Transverse colon (tissue), 4 donors: ENCODE measurements at regions not wholly inside any gene's neighbourhood (a gene's known extent, or its start where the extent isn't known, plus 50 kb on each side); places are given as distances from the start of the nearest gene placed in this dataset.
A peak's percentile ranks its signal among the peaks of the same experiment; 100 is the strongest.

Experiments
- DNase-seq: peaks from one replicate; pipeline ENCODE4 v3.0.0-alpha.2; 2019
- H3K27ac ChIP-seq, 4 donors: fragments of 200-600 bp; sonication (generic); 2 replicates each; pipeline ENCODE4 v1.5.1; 2016 to 2018; ENCODE audit warnings: inconsistent platforms in 4 of 4
- H3K27me3 ChIP-seq: fragments of 200-600 bp; sonication (generic); 2 replicates; pipeline ENCODE4 v1.5.1; 2017; ENCODE audit warnings: inconsistent platforms
- H3K36me3 ChIP-seq, 4 donors: fragments of 200-600 bp; sonication (generic); 2 replicates each; pipeline ENCODE4 v1.5.1; 2017 to 2019; ENCODE audit warnings: inconsistent platforms in 4 of 4
- H3K4me1 ChIP-seq, 4 donors: fragments of 200-600 bp; sonication (generic); 2 replicates each; pipeline ENCODE4 v1.5.1; 2017 to 2020; ENCODE audit warnings: inconsistent platforms in 4 of 4
- H3K4me3 ChIP-seq, 4 donors: fragments of 200-600 bp; sonication (generic); 1 replicate in 1 of 4; 2 replicates in 3 of 4; pipeline versions ENCODE4 v1.5.1 to v1.6.1; 2017 to 2019; ENCODE audit warnings: inconsistent platforms in 4 of 4
- H3K9me3 ChIP-seq, 2 donors: fragments of 200-600 bp; sonication (generic); 2 replicates each; pipeline ENCODE4 v1.5.1; 2017 to 2019; ENCODE audit warnings: inconsistent platforms in 2 of 2
- EP300 ChIP-seq: sonication (generic); formaldehyde crosslinking; IDR thresholded peaks from one replicate; pipeline ENCODE4 v1.6.1; 2017; ENCODE audit warnings: antibody characterized with exemption, low read depth
- POLR2A ChIP-seq: fragments of 450-650 bp; IDR thresholded peaks from one replicate; pipeline ENCODE4 v1.6.1; 2016; ENCODE audit warnings: antibody characterized with exemption, mild to moderate bottlenecking, moderate library complexity
- POLR2AphosphoS5 ChIP-seq, 3 donors: sonication (generic); formaldehyde crosslinking; IDR thresholded peaks; one replicate each; pipeline ENCODE4 v1.6.1; 2016; ENCODE audit warnings: antibody characterized with exemption in 3 of 3
- WGBS, 2 donors: methylation state at CpG; one replicate each; pipeline ENCODE4 v1.1.5; 2018; ENCODE audit warnings: low coverage in 1 of 2; 5-methylcytosine and 5-hydroxymethylcytosine counted together
- in situ Hi-C, 4 donors: fragments of 200-750 bp; cut with MboI; loops; one replicate each; pipeline versions ENCODE4 v1.15.0 to v1.15.1; 2017; ENCODE audit warnings: low sequenced_read_pairs in 3 of 4, low pct_ligation_motif_present in 1 of 4, low pct_unique_long_range_greater_than_20kb in 1 of 4
- intact Hi-C: fragments of 100-400 bp; cut with DNase I; formaldehyde crosslinking; loops from one replicate; pipeline ENCODE4 v1.15.1; 2023; ENCODE audit warnings: low total_unique reads
- TF ChIP-seq, protein P1 (sequence below), 5 experiments: fragments of 200-600 bp in 3 of 5; fragments of 450-650 bp in 2 of 5; sonication (generic) in 3 of 5; IDR thresholded peaks; 1 replicate in 2 of 5; 2 replicates in 3 of 5; pipeline ENCODE4 v1.5.1; 2016 to 2017; ENCODE audit warnings: antibody characterized with exemption in 5 of 5, inconsistent platforms in 3 of 5, mild to moderate bottlenecking in 2 of 5, moderate library complexity in 1 of 5

DNA sequence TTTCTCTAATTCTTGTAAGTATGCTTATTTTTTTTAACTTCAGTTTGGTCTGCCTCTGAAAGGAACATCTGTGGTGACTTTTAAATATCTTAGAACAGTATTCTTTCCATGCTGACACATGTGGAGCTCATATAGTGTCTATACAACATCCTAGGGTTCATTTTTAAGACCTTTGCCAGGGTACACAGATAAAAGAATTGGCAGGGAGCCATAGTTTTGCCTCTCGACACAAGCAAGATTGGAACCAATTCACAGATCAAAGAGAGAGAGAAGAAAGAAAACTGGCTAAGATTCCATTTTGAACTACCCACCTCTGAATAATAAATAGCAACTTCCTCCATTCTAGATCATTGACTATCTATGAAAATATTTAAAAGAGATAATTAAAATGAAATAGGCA, 142.7 kb upstream of the ST6GAL2 start:
- intact Hi-C loops = no loop called here
- TF ChIP-seq, protein P1, sequence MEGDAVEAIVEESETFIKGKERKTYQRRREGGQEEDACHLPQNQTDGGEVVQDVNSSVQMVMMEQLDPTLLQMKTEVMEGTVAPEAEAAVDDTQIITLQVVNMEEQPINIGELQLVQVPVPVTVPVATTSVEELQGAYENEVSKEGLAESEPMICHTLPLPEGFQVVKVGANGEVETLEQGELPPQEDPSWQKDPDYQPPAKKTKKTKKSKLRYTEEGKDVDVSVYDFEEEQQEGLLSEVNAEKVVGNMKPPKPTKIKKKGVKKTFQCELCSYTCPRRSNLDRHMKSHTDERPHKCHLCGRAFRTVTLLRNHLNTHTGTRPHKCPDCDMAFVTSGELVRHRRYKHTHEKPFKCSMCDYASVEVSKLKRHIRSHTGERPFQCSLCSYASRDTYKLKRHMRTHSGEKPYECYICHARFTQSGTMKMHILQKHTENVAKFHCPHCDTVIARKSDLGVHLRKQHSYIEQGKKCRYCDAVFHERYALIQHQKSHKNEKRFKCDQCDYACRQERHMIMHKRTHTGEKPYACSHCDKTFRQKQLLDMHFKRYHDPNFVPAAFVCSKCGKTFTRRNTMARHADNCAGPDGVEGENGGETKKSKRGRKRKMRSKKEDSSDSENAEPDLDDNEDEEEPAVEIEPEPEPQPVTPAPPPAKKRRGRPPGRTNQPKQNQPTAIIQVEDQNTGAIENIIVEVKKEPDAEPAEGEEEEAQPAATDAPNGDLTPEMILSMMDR (IDR thresholded peaks at IDR 0.05) = no peak
- TF ChIP-seq POLR2AphosphoS5 (IDR thresholded peaks at IDR 0.05) (no peak), POLR2A (no peak), EP300 (no peak)
- H3K4me3 ChIP-seq = no peak overlapping the region
- WGBS, 2 donors = 29 to 58% methylated on average over 1 of the region's 1 CpG
- H3K27ac ChIP-seq = no peak overlapping the region
- DNase-seq = peak; percentile 25
- no peaks in the 10 kb centered on the region for H3K27me3 ChIP-seq
- H3K36me3 ChIP-seq = no peaks in the 10 kb centered on the region
- in situ Hi-C loops = no loop called here
- peaks cover 0 to 12% (median 2%) of the 10 kb centered on the region in 4 donors for H3K4me1 ChIP-seq
- no peaks in the 10 kb centered on the region for H3K9me3 ChIP-seq

DNA sequence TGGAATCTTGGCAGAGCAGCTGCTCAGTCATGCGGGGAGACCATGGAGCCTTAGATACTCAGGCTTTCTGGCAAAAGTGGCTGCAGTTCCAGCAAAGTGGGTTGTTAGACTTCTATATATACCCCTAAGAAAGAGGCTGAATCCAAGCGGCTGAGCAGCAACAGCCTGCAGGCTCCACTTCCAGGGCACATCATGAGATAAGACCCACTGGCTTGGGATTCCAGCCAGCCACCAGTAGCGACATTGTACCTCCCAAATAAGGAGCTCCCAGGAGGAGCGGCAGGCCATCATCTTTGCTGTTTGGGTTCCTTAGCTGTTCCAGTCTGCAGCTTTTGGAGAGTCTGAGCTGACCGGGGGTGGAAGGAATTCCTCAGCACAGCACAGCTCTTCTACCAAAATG, 150.3 kb upstream of the ST6GAL2 start:
- H3K27me3 ChIP-seq = no peaks in the 10 kb centered on the region
- DNase-seq = no peak
- H3K4me1 ChIP-seq = no peaks in the 10 kb centered on the region
- H3K4me3 ChIP-seq = no peak overlapping the region
- intact Hi-C loops = no loop called here
- peaks cover 2 to 7% of the 10 kb centered on the region in 2 donors for H3K9me3 ChIP-seq
- no peaks in the 10 kb centered on the region for H3K36me3 ChIP-seq
- in situ Hi-C loops = no loop called here
- 96% methylated on average over 5 of the region's 5 CpGs; no CpG with 5 or more reads in 1 of the 2 donors for WGBS, 2 donors
- TF ChIP-seq POLR2A = no peak
- TF ChIP-seq POLR2AphosphoS5 (IDR thresholded peaks at IDR 0.05) = no peak
- TF ChIP-seq, protein P1 (IDR thresholded peaks at IDR 0.05) = no peak
- TF ChIP-seq EP300 = no peak
- H3K27ac ChIP-seq = no peak overlapping the region

DNA sequence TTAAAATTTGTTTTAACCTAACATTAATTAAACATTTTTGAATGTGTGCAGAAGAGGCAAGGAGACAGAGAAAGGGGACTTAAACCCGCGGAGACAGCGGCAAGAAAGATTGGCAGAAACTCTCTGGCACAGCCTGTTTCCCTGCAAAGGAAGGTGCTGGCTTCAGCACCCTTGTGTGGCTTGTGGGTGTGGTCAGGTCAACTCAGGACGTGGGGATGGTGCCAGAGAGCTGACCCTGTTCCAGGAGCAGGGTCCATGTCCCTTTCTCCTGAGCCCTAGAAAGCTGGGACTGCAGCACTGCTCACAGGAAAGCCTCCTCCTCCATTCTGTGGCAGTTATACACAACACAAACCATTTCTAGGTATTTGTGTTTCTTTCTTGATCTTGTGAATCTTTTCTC, 176.2 kb upstream of the ST6GAL2 start:
- in situ Hi-C loops (no loop called here), intact Hi-C loops (no loop called here)
- DNase-seq = peak; percentile 69
- TF ChIP-seq, protein P1 (IDR thresholded peaks at IDR 0.05) = no peak
- TF ChIP-seq POLR2AphosphoS5 (IDR thresholded peaks at IDR 0.05) (no peak), POLR2A (no peak), EP300 (no peak)
- Histone ChIP-seq H3K27ac (no peak overlapping the region), H3K36me3 (no peaks in the 10 kb centered on the region), H3K27me3 (no peaks in the 10 kb centered on the region), H3K9me3 (no peaks in the 10 kb centered on the region), H3K4me1 (peaks cover 0 to 13% (median 0%) of the 10 kb centered on the region in 4 donors), H3K4me3 (no peak overlapping the region)
- 43 to 52% methylated on average over 3 to 4 of the region's 4 CpGs for WGBS, 2 donors

DNA sequence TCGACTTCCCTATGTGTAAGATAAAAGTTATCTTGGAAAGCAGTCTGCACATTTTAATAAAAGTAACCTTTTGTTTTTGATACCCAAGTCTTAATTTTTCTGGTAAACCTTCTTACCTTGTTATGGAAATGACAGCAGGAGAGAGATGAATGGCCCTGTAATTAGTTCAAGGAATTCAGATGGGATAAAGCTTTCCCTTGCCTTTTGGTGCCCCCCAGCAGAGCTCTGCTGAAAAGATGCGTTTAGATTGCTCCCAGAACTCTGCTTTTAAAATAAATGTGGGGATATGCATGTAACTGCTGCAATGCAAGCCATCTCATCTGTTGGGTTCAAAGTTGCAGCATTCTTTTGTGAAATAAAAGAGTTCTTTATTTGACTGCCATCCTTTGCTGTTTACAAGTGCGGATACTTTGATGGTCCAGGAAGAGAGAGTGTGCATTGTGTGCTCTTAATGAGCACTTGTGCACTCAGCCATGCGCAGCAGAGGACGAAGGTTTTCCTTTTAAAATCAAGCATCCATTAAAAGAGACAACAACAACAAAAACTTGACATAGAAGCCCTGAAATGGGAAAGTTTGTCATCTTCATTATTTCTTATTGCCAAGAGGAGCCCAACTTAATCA, 176.7 kb upstream of the ST6GAL2 start:
- in situ Hi-C loops (no loop called here), intact Hi-C loops (no loop called here)
- peaks cover 0 to 18% (median under 1%) of the 10 kb centered on the region in 4 donors for H3K4me1 ChIP-seq
- no peak overlapping the region for H3K27ac ChIP-seq
- H3K4me3 ChIP-seq = no peak overlapping the region
- no peaks in the 10 kb centered on the region for H3K36me3 ChIP-seq
- no peaks in the 10 kb centered on the region for H3K27me3 ChIP-seq
- TF ChIP-seq EP300 = no peak
- TF ChIP-seq, protein P1 (IDR thresholded peaks at IDR 0.05) = no peak
- no peak for TF ChIP-seq POLR2AphosphoS5 (IDR thresholded peaks at IDR 0.05)
- TF ChIP-seq POLR2A = no peak
- WGBS, 2 donors = 35 to 48% methylated on average over 5 of the region's 5 CpGs
- no peak for DNase-seq
- H3K9me3 ChIP-seq = no peaks in the 10 kb centered on the region
